HG03571 (cell line): ENCODE measurements at regions not wholly inside any gene's neighbourhood (a gene's known extent, or its start where the extent isn't known, plus 50 kb on each side); places are given as distances from the start of the nearest gene placed in this dataset.

Experiments used
- ATAC-seq: cut with Tn5 transposase; IDR thresholded peaks from one replicate; pipeline ENCODE4 v1.9.1; 2021; ENCODE audit not compliant: unreplicated experiment

- no peak for ATAC-seq
Observed at GRCh38 chr6:40910260-40910893, 128.6 kb downstream of the UNC5CL start.

GRCh38 chr6:40909811-40910210 lies 129.2 kb downstream of the UNC5CL start:
- ATAC-seq: no peak

DNA sequence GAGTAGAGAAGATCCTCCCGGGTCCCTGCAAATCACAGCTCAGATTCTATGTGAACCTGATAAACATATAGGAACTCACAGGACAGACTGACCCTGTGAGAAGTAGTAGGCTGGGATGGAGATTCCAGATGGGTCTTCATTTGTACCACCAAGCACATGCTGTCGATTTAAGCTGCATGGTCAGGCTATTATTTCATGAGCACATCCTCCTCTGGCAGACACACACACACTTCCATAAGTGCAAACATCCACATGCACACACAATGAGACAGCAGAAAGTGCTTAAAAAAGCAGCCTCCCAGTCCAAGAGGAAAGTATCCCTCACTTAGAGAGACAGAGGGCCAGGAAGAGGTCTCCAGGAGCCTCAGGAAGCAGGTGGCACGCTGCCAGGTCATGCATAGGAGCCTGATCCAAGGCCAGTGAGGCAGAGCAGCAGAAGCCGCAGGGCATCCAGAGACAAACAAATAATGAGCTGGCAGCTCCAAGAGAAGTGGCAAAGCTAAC lies 131.8 kb downstream of the UNC5CL start:
- ATAC-seq: no peak

GRCh38 chr6:40906759-40907158 lies 132.3 kb downstream of the UNC5CL start:
- ATAC-seq: no peak

GRCh38 chr6:40904583-40905194 lies 134.3 kb downstream of the UNC5CL start:
- no peak for ATAC-seq

GRCh38 chr6:40903456-40903855 lies 135.6 kb downstream of the UNC5CL start:
- ATAC-seq: no peak

- ATAC-seq: no peak
Observed at GRCh38 chr6:40901322-40902055, 137.5 kb downstream of the UNC5CL start.

GRCh38 chr6:40900791-40901190 lies 138.2 kb downstream of the UNC5CL start:
- ATAC-seq: no peak

DNA sequence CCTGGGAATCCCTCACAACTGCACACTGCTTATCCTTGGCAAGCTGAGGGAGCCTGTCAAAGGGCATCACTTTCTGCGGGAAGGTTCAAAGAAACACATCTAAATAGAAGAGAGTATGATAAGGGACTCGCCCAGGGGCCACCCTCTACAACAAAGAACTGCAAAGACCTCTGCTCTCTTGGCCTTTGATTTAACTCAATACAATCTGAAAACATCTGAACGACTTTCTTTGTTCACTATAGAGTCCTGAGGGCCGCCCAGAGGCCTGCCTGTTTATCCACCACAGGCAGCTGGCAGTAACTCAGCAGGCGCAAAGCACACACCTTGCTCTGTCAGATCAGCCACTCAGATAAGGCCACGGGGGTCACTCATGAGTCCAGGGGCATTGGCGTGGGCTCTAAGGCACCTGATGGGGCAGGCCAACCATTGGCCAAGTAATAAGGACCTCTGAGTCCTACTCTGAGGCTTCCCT lies 139.3 kb downstream of the UNC5CL start:
- ATAC-seq: no peak

- ATAC-seq: no peak
Observed at GRCh38 chr6:40898073-40898472, 140.9 kb downstream of the UNC5CL start.

GRCh38 chr6:40897390-40898003 lies 141.5 kb downstream of the UNC5CL start:
- no peak for ATAC-seq

- ATAC-seq: no peak
Observed at GRCh38 chr6:40896696-40897095, 142.3 kb downstream of the UNC5CL start.

DNA sequence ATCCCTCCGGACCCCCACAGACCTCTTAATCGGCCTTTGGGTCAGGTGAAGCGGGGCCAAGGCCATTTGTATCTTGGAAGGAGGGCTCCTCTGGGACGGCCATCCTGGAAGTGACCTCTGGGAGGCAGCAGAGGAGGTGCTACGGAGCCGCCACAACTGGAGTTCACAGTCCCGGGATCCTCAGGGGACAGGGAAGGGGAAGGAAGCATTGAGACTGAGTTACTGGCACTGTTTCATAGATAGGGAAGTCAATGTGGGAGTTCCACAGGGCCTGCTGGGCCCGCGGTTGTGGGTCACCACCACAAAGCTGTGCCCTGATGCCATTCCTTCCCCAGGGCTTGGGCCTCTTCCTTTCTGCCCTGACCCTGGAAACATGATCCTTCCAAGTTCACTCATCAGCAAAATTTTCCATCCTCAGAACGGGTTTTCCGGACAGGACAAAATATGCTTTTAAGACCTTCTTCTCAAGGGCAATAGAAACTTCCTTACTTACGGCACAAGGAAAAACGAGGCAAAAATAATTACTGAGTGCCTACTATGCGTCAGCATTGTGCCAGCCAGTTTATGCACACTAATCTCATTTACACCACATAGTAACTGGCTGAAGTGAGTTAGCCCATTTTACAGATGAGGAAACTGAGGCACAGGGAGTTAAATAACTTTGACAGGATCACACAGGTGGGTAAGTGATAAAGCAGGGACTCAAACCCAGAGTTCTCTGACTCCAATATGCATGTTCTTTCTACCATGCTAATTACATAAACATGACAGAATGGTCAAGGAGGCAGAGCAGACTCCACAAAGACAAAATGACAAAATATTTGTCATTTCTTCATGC lies 143.8 kb downstream of the UNC5CL start:
- ATAC-seq: no peak

GRCh38 chr6:40893021-40893420 lies 146.0 kb downstream of the UNC5CL start:
- ATAC-seq: no peak

GRCh38 chr6:40892223-40892622 lies 146.8 kb downstream of the UNC5CL start:
- no peak for ATAC-seq

- ATAC-seq: no peak
Observed at GRCh38 chr6:40891686-40892085, 147.3 kb downstream of the UNC5CL start.

GRCh38 chr6:40891131-40891530 lies 147.9 kb downstream of the UNC5CL start:
- ATAC-seq: no peak

GRCh38 chr6:40889137-40889832 lies 149.7 kb downstream of the UNC5CL start:
- ATAC-seq: no peak

DNA sequence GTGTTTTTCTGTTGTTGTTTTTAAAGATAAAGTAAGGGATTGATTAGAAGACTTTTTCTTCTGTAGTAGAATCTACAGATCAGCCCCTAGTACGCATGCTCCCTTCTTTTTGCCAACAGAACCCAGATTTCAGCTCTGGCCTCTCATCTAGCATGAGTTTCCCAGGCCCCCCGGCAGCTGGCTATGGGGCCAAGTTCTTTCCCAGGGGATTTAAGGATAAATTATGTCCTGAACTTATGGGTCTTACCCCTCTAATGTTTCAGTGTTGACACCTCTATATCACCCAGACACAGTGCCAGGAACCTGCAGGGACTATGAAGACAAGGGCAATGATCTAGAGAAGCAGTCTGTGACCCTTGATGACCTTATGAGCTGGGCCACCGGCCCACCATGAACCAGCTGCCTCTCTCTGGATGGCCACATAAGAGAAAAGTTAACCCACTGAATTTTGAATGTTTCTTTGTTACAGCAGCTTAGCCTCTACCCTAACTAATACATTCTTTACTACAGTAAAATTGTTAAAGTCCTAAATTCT lies 150.5 kb downstream of the UNC5CL start:
- ATAC-seq: no peak
